ENCODE measurements at regions not wholly inside any gene's neighbourhood (a gene's known extent, or its start where the extent isn't known, plus 50 kb on each side); places are given as distances from the start of the nearest gene placed in this dataset.

DNA sequence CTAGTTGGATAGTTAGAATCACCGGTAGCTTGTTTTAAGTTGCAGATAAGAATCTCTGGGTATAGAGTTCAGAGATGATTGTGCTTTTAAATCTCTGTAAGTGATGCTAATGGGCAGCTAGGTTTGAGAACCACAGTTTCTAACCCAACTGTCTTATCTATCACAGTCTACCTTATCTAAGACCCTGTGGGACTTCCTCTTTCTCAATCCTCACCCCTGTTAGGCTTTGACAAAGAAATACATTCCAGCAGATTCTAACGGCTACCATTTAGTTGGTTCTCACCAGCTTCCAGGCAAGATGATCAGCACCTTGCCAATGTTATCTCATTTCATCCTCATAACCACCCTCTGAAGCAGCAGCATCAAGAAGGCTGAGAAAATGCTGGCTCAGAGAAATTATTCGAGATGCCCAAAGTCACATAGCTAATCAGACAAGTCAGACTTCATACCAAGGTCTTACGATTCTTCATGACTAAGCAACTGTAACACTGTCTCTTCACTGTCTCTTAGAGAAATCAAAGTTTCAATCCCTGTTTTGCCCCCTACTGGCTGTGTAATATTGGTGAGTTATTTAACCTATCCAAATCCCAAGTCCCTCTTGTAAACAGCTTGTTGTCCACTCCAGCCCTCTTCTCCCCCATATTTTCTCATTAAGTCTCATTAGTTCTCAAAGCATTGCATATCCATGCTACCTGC lies 192.4 kb upstream of the API5 start:
- TF ChIP-seq, protein P1, sequence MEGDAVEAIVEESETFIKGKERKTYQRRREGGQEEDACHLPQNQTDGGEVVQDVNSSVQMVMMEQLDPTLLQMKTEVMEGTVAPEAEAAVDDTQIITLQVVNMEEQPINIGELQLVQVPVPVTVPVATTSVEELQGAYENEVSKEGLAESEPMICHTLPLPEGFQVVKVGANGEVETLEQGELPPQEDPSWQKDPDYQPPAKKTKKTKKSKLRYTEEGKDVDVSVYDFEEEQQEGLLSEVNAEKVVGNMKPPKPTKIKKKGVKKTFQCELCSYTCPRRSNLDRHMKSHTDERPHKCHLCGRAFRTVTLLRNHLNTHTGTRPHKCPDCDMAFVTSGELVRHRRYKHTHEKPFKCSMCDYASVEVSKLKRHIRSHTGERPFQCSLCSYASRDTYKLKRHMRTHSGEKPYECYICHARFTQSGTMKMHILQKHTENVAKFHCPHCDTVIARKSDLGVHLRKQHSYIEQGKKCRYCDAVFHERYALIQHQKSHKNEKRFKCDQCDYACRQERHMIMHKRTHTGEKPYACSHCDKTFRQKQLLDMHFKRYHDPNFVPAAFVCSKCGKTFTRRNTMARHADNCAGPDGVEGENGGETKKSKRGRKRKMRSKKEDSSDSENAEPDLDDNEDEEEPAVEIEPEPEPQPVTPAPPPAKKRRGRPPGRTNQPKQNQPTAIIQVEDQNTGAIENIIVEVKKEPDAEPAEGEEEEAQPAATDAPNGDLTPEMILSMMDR (IDR thresholded peaks at IDR 0.05), result no peak
- TF ChIP-seq POLR2AphosphoS5 (IDR thresholded peaks at IDR 0.05; ENCODE audit: low read depth, low read length), result no peak

Measured in Panc1 (cell line).